HG03469 (cell line): ENCODE measurements at regions not wholly inside any gene's neighbourhood (a gene's known extent, or its start where the extent isn't known, plus 50 kb on each side); places are given as distances from the start of the nearest gene placed in this dataset.

Source experiments
- ATAC-seq: cut with Tn5 transposase; IDR thresholded peaks from one replicate; pipeline ENCODE4 v1.9.1; 2021; ENCODE audit warnings: mild to moderate bottlenecking, moderate library complexity, moderate number of reproducible peaks; ENCODE audit not compliant: unreplicated experiment

DNA sequence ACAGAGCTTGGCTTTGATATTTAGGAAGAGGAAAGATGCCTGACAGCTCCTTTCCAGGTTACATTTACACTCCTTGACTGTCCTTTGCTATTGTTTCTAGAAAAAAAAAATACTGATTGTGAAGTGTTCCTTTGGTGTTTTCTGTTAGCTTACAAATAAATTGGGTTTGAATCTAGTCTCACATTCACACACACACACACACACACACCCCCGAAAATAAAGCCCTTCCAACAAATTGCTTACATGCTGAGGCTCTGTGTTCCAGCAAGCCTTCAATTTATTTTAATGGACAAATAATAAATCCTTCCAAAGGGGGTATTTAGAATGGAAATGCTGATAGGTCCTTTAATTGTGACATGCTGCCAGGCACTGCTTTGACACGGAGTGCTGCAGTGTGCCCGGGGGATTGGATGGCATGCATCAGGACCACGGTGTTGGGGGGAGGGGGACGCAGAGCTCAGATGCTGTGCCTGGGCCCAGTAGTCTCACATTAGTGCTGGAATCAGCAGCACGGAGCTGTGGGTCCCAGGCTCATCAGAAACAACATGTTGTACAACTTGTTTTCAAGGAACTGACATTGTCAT is 199.9 kb downstream of the CD83 start:
- no peak for ATAC-seq

DNA sequence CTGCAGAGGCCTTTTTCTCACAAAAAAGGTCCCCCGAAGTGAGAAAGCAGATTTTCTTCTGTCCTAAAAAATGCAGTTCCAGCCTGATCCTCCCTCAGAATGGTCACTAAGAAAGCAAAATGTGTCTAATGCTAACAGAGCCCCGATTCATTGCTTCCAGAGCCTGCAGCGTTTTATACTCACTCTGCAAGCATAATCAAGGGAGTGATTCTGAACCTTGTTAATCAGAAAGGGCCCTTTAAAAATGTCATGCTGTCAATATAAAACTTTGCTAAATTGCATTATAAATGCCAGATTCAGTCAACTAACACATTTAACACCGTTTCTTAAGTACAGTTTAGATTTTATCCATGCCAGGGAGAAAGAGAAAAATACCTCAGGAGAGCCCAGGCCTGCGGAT is 202.8 kb downstream of the CD83 start:
- no peak for ATAC-seq

DNA sequence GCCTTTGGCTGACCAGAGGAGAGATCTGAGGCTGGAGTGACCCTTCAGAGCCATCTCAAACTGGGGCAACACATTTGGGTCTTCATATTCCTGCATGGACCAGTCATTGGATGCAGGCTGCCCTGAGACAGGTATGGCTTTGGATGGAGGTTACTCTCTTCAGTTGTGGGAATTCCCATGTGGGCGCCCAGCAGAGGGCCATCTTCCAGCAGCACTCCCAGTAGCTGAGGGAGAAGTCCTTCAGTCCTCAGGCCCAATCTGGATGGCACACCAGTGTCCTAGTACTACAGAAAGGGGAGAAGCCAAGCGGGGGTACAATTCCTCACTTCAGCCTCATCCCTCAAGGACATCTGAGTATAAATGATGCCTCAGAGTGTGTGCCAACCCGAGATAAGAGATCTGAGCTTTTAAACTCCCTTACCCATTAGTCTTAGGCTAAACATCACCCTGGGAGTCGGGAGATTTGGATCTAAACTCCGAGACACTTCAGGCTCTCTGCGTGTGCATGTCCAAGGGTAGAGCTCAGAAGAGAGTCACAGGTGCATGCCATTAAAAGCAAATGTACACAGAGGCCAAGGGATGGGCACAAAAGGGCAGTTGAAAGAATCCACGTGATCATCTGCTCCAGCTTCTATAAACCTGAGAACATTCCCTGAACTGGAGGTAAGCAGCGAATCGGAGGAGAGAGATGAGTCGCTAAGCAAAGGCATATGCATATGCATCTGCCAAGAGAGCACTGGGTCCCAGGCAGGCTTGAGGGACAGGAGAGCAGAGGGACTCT is 204.6 kb downstream of the CD83 start:
- ATAC-seq: no peak

DNA sequence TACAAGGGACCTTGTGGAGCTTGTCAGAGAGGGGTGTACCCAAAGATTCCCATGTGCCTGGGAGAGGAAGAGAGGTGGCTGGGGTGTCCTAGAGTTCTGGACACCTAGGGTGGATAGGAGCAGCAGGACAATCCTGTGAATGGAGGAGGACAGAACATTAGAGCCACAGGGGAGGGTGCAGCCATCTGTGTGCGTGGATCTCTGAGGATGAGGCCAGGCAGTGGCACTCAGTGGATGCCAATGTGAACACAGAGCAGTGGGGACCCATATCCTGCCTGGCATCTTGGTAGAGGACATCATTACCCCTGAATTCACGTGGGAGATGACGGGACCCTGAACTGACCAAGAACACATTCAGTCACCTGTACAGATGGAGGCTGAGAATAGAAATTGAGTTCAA is 205.3 kb downstream of the CD83 start:
- no peak for ATAC-seq

DNA sequence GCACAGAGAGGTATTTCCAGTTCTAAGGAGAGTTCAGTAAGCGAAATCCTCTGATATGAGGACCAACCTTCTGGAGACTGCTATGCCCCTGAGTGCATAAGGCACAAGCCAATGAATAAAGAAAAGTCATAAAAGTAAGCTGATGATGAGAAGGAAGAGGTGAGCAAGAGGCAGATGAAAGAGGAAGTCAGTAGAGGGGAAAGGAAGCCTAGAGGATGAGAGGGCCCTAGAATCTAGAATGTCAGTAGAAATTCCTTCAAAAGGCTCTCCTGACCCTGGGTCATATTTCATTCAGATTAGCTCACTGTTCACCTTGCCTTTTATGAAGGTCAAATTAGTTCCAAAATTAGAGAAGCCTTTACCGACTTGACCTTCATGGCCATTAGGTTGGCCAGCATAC is 209.2 kb downstream of the CD83 start:
- no peak for ATAC-seq

DNA sequence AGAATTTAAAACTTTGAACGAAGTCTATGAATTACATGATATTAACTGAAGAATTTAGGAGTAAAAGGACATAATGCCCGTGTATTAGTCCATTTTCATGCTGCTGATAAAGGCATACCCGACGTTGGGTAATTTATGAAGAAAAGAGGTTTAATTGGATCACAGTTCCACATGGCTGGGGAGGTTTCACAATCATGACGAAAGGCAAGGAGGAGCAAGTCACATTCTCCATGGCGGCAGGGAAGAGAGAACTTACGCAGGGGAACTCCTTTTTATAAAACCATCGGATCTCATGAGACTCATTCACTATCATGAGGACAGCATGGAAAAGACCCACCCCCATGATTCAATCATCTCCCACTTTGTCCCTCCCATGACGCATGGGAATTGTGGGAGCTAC is 210.6 kb downstream of the CD83 start:
- ATAC-seq: no peak

DNA sequence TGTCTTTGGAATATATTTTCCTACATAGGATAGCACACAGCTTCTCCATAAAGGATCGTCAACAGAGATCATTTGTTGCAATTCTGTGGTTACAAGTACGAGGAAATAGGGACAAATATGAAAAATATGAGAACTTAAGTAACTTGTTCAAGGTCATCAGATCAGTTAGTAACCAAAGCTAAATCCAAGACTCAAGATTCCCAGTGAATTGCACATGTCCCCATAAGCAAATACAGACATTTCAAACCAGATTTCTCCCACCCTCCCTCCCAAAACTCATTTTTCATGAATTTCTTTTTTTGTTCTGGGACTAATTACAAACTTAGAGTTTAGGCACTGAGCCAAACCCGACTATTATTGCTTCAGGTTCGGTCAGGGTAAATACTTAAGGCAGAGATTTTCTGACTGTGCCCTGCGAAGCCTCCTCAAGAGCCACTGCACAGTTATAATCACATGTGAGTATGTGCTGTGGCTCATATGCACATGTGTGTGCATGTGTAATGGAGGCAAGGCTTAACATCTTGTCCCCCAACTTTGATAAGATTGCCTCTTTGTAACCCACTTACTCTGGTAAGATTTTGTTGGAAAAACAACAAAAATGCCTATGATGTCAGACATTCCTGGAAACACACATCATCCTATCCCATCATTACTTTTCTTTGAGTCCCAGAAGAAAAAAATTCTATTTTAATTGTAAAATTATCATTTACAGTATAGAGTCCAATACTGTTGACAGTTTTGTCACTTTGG is 216.2 kb downstream of the CD83 start:
- no peak for ATAC-seq

DNA sequence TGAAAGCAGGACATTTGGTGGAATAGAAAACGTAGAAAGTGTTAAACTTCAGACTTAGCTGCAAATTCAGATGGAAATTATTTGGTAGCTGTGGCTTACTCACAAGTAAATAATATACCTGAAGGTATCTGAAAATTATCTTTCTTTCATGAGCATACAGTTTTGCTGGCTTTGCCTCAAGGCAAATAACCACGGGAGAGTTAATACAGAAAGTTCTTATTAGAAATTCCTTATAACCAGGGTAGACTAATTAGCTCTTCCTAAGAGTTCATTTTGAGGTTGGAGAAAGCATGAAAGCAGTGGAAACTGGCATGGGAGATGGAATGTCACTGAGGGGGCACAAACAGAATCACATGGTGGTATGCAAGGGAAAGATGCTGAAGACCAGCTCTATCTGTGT is 217.5 kb downstream of the CD83 start:
- ATAC-seq: no peak

DNA sequence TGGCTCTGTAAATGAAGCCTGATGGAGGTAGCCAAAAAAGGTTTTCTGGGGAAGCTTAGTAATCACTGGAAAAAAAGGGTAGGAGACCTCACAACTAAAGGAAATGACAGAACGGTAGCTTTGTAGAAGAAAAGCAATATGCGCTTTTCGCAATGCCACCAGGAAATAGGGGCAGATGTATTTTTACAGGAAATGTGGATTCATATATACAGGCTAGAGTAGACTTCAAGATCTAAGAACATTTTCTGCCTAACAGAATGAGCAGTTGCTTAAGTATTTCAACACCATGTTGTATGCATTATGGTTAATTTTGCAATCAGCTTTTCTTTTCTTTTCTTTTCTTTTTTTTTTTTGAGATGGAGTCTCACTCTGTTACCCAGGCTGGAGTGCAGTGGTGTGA is 219.6 kb downstream of the CD83 start:
- ATAC-seq: no peak

DNA sequence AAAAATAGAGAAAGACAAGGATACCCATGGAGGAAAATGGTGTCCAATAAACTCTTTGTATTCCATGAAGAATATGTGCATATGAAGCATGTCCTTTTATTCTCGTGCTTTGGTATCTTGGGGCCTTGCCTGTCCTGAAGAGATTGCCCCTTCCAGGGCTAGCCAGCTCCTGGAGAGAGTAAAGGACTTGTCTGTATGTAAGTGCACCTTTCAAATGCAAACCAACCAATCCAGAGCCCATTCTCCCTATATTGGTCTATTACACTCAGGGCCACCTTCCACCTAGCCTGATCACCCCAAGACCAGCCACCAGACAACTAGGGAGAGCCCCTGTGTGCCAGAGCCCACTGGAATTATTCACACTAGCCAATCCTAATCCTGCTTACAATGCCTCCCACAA is 221.6 kb downstream of the CD83 start:
- ATAC-seq: no peak

DNA sequence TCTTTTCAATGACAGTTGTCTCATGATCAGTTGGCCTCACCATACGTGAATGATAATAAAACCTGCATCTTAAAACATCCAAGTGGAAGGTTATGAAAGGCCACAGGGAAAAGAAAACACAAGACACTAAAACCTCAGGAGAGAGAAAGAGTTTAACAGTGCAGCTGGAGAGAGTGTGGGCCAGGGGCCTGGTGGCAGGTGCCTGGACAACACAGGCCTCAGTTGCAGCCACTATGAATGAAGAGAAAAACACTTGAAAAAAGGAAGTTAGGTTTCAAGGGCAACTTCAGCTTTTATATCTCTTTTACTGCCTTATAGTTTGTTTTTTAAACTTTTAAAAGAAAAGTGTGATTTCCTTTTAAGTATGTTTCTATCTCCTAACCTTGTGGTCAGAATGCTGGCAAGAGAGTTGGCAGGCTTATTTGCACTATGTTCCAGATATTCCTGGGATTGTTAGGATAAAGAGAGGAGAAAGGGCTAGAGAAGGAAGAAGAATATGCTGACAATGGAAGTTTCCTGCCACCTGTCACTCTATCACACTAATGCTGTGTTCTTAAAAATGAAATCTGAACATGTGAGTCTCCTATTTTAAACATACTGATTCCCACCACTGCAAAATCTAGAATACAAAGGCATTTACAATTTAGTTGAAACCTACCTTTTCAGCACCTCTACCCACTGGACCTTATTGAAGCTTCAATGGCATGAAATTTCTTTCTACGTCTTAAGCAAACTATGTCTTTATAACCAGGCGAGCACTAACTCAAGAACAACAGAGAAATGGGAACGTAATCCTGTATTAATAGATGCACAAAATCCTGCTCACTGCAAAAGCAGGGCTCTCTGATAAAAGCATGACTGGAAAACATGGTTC is 222.4 kb downstream of the CD83 start:
- no peak for ATAC-seq

DNA sequence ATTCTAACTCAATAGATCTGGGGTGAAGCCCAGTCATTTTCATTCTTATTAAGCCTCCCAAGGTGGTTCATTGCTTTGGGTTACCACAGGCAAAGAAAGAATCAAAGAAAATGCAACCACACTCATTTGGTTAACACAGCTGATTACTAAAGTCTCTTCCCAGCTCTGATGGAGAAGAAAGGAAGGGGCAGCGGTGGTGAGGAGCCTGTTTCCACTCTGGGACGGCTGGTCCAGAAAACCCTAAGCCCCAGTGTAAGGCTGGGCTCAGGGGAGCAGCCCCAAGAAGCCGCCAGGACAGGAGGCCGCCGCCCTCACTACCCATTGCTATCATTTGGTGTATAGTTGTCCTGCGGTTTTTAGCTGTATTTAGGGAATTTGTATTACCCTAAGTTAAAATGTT is 226.9 kb downstream of the CD83 start:
- no peak for ATAC-seq

DNA sequence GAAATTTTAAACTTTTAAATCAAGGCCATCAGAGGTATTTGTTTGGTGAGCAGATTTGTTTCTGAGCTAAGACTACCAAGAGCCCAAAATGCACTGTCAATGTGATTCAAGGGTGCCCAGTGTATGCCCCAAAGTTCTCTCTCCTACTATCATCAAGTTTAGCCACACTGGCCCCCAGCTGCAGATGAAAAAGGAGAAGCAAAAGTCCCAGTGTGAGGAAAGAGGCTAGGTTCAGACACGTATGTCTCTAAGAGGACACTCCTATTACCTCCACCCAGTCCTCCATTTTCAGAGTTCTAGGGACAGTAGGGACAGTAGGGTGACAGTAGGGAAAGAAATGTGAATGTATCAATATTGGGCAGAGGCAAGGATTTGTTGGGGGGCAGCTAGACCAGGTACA is 230.8 kb downstream of the CD83 start:
- ATAC-seq: no peak

DNA sequence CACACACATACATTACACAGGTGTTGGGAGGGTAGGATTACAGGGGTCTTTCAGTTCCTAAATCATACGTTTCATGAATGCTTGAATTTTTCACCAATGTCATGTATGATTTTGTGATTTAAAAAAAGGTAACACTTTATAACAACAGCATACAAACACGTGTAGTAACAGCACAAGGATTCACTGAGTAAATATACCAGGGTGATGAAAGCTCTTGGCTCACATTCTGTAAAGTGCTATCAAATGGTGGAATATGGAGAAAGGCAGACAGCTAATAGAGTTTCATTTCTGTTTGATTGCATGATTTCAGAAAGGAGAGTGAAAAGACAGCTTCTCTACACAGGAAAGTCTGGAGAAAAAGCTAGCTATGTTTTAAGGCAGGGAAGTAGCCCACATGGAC is 231.9 kb downstream of the CD83 start:
- no peak for ATAC-seq

DNA sequence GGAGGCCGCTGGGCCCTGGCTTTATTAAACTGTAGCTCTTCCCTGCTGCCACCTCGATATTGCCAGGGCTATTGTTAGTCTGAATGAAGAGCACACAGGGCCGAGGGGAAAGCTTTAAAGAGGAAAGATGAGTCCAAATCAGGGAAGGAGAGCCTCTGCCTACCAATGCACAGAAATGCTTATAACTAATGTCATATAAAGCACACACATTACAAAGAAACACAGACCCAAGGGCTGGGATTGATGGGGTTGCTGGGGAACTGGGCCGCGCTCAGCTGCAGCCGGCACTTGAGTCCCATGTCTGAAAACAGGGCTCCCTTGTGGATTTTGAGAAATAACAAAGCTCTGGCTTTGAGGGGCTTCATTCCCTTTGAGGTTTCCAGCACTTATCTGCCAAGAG is 232.6 kb downstream of the CD83 start:
- no peak for ATAC-seq

DNA sequence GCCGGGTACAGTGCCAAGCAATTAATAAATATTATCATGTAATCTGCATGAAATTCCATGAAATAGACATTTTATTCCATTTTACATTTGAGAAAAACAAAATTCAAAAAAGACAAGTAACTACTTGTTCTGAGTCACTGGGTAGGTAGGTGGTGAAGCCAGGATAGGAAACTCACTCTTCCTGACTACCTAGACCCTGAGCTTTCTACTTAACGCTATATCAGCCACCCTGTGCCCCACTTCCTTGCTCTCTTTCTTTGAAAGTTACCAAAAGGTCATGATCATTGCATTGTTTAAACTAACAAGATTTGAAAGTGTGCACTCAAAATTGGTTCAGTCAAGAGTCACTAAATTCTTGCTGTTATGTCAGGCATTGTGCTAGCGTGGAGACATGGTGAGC is 235.7 kb downstream of the CD83 start:
- no peak for ATAC-seq

DNA sequence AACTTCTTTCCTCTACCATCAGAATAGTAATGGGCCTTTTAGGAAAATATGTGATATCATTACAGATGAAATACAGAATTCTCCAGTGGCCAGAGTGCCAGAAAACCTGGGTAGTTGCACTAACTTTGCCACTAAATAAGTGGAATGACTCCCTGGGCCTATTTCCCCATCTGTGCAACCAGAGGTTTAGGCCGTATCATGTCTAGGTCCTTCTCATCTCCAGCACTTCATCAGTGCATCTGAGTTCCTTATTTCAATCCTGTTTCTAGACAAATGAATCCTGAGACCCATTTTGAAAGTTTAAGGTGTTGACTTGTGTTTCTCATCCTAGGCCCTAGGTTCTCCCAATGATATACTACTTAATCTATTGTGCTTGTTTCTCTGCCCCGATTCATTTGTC is 236.2 kb downstream of the CD83 start:
- ATAC-seq: no peak

DNA sequence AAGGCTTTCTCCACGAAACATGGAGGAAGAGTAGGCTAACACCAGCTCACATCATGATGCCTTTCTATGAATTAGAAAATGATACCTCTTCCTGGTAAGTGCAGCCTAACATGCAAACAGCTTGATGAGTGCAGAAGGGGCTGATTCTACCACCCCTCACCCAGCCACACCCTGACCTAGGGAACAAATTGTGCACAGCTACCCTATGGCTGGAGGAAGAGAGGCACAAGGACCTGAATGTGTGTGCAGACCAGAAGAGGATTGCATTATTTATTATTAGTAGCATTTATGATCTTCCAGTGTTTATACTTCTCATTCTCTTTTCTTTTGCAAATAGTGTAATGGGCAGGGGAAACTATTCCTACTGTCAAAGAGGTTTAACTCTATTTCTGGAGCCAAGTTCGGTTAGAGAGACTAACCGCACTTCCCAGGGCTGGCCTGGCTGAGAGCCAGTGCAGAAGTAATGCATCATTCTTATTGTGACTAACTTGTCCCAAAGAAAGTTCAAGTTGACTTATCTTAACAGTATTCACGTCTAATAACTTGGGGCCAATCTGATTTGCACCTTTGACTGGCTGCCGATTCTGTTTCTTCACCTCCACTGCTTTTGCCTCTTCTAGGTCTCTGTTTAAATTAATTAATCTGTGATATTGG is 237.5 kb downstream of the CD83 start:
- no peak for ATAC-seq

DNA sequence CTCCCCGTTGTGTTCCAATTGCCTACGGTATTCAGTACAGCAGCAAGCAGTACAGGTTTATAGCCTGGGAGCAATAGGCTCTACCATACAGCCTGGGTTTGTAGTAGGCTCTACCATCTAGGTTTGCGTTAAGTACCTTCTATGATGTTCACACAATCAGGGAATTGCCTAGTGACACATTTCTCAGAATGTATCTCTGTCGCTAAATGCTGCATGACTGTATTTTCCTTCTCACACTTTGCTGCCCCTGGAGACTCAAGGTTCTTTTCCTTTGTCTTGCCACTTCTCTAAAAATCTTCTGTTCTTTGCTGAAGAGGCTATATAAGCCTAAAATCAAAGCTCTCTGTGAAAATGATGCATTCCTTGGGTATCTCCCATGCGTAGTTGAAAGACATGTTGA is 241.9 kb downstream of the CD83 start:
- no peak for ATAC-seq

DNA sequence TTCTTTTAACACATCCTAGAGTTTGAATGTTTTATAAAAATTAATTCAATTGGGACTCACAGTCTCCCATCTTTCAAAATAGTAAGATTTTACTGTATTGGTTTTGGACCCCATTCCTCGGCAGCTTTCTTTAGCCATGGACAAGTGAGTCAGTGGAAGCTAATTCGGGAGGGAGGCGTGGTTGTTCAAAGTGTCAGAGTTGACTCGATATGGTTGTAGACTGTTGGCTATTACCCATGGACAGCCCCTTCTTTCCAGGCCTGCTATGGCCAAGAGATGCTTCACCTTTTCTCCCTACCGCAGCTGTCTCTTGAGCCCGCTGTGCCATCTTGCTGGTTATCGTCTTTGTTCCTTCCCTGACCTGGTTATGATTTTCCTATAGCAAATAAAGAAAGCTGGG is 243.0 kb downstream of the CD83 start:
- ATAC-seq: no peak

DNA sequence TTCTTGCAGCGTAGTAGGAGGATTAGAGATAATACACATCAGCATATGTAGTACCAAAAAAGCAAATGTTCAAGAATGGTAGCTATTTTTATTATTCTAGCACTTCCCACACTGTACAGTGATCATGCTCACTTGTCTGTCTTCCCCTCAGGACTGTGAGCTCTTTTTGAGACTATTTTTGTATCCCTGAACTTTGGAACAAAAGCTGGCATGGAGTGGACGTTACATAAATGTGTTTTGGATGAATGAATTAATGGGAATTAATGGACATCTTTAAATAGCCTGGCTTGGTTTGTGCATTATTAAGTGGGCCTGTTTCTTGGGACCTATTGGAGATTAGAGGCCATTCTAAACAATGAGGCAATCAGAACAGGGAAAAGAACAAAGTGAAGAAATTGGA is 243.7 kb downstream of the CD83 start:
- no peak for ATAC-seq
